Heart left ventricle (tissue), 16 donors: ENCODE measurements at regions not wholly inside any gene's neighbourhood (a gene's known extent, or its start where the extent isn't known, plus 50 kb on each side); places are given as distances from the start of the nearest gene placed in this dataset.

Experiments
- ATAC-seq, 4 donors: fragments of 200-7000 bp; cut with Tn5 transposase; one replicate each; pipeline ENCODE4 v1.9.1; 2020 to 2022; ENCODE audit warnings: moderate library complexity in 4 of 4, mild to moderate bottlenecking in 3 of 4, moderate number of reproducible peaks in 1 of 4
- DNase-seq, 5 donors: peaks; one replicate each; pipeline ENCODE4 v3.0.0-alpha.2; 2020
- H3K27ac ChIP-seq, 12 donors: fragments of 200-600 bp; sonication (generic) in 4 of 12; one replicate each; pipeline versions ENCODE4 v1.5.0 to v1.8.0; 2016 to 2022; ENCODE audit warnings: mild to moderate bottlenecking in 2 of 12
- H3K27me3 ChIP-seq, 9 donors: fragments of 200-600 bp; sonication (generic) in 2 of 9; one replicate each; pipeline versions ENCODE4 v1.5.1 to v1.8.0; 2016 to 2022; ENCODE audit warnings: mild to moderate bottlenecking in 3 of 9
- H3K36me3 ChIP-seq, 9 donors: fragments of 200-600 bp; sonication (generic) in 2 of 9; one replicate each; pipeline versions ENCODE4 v1.5.0 to v1.8.0; 2018 to 2022; ENCODE audit warnings: mild to moderate bottlenecking in 2 of 9
- H3K4me1 ChIP-seq, 12 donors: fragments of 200-600 bp; sonication (generic) in 4 of 12; one replicate each; pipeline versions ENCODE4 v1.5.0 to v1.8.0; 2016 to 2022; ENCODE audit warnings: mild to moderate bottlenecking in 3 of 12
- H3K4me3 ChIP-seq, 12 donors: fragments of 200-600 bp; sonication (generic) in 4 of 12; one replicate each; pipeline versions ENCODE4 v1.5.0 to v1.8.0; 2017 to 2022; ENCODE audit warnings: mild to moderate bottlenecking in 9 of 12, moderate library complexity in 4 of 12
- H3K9me3 ChIP-seq, 12 donors: fragments of 200-600 bp; sonication (generic) in 4 of 12; one replicate each; pipeline versions ENCODE4 v1.5.0 to v1.8.0; 2016 to 2022; ENCODE audit warnings: mild to moderate bottlenecking in 1 of 12
- CTCF ChIP-seq, 12 donors: fragments of 200-600 bp; sonication (generic) in 4 of 12; IDR thresholded peaks; one replicate each; pipeline versions ENCODE4 v1.5.0 to v1.8.0; 2018 to 2022; ENCODE audit warnings: antibody characterized with exemption in 12 of 12, mild to moderate bottlenecking in 5 of 12
- POLR2A ChIP-seq, 2 donors: fragments of 450-650 bp; IDR thresholded peaks; one replicate each; pipeline ENCODE4 v1.6.1; 2017; ENCODE audit warnings: antibody characterized with exemption in 2 of 2, mild to moderate bottlenecking in 2 of 2, moderate library complexity in 2 of 2
- WGBS, 4 donors: extraction: QIAGEN DNeasy Blood & Tissue Kit in 2 of 4; methylation state at CpG; one replicate each; pipeline versions ENCODE4 v1.1.5 to v1.1.7; 2013 to 2018; 5-methylcytosine and 5-hydroxymethylcytosine counted together
- intact Hi-C, 10 donors: fragments of 100-400 bp; cut with DNase I; formaldehyde crosslinking; loops; one replicate each; pipeline versions ENCODE4 v1.11.1 to v1.14.2; 2022
- donor health status: ischemic (EF 13 %, LVEDD 7.1; RV severe dilation, severe dysfunction).
- donor health status: healthy with polysubstance abuse.
- donor health status: DM: no; HTN: yes; CAD: no.
- donor health status: DM: no; HTN: no; CAD: no.
- donor health status: ischemic (EF 25% LVEDD 6.9; RV normal size, moderate dysfunction).
- donor health status: ischemic (EF 25% LVEDD 5.7; RV mildly dilated, moderate dysfunction).
- donor health status: healthy.
- donor health status: DM: yes; HTN: yes; CAD: no.
- donor health status: ischemic (EF 35%, LVEDD 5.7; RV mildly dilated, moderate dysfunction).
- donor health status: nonischemic (EF 11% LVEDD 7.7; RV severe dilation, severe dysfunction).
- donor health status: DM: yes; HTN: yes; CAD: no.
- donor health status: PGD.
- donor health status: ischemic (EF 29% LVEDD 5.4; RV normal size, mild dysfunction).
- donor health status: nonischemic (EF 23%, LVEDD 6.1; RV moderate dilation, normal function).

GRCh38 chr3:10746684-10747083 lies 69.3 kb upstream of the SLC6A11 start:
- 77 to 94% (median 84%) methylated on average over 2 of the region's 2 CpGs for WGBS, 4 donors
- peaks cover 0 to 45% (median 12%) of the 10 kb centered on the region in 9 donors for H3K27me3 ChIP-seq

GRCh38 chr3:10747341-10747740 lies 68.7 kb upstream of the SLC6A11 start:
- WGBS, 4 donors: 72 to 78% (median 75%) methylated on average over 6 of the region's 6 CpGs
- peaks cover 0 to 52% (median 12%) of the 10 kb centered on the region in 9 donors for H3K27me3 ChIP-seq

More at GRCh38 chr3:10746684-10747083, 69.3 kb upstream of the SLC6A11 start:
- intact Hi-C loops: no loop called here
- H3K36me3 ChIP-seq: no peaks in the 10 kb centered on the region
- no peaks in the 10 kb centered on the region for H3K9me3 ChIP-seq
- no peaks in the 10 kb centered on the region for H3K4me1 ChIP-seq
- DNase-seq (no peak), ATAC-seq (no peak)
- no peak overlapping the region for H3K27ac ChIP-seq
- H3K4me3 ChIP-seq: no peak overlapping the region
- TF ChIP-seq CTCF (IDR thresholded peaks at IDR 0.05) (no peak), POLR2A (IDR thresholded peaks at IDR 0.05) (no peak)

GRCh38 chr3:10748040-10748439 lies 68.0 kb upstream of the SLC6A11 start:
- DNase-seq (no peak), ATAC-seq (no peak)
- intact Hi-C loops: no loop called here
- Histone ChIP-seq H3K4me3 (no peak overlapping the region), H3K4me1 (no peaks in the 10 kb centered on the region), H3K9me3 (no peaks in the 10 kb centered on the region), H3K27me3 (peaks cover 0 to 49% (median 8%) of the 10 kb centered on the region in 9 donors), H3K27ac (no peak overlapping the region), H3K36me3 (no peaks in the 10 kb centered on the region)
- WGBS, 4 donors: 54 to 64% (median 62%) methylated on average over 1 of the region's 1 CpG
- TF ChIP-seq POLR2A (IDR thresholded peaks at IDR 0.05): no peak
- no peak for TF ChIP-seq CTCF (IDR thresholded peaks at IDR 0.05)

More at GRCh38 chr3:10747341-10747740, 68.7 kb upstream of the SLC6A11 start:
- H3K4me3 ChIP-seq: no peak overlapping the region
- ATAC-seq (no peak), DNase-seq (no peak)
- H3K4me1 ChIP-seq: no peaks in the 10 kb centered on the region
- TF ChIP-seq CTCF (IDR thresholded peaks at IDR 0.05) (no peak), POLR2A (IDR thresholded peaks at IDR 0.05) (no peak)
- H3K9me3 ChIP-seq: no peaks in the 10 kb centered on the region
- H3K36me3 ChIP-seq: no peaks in the 10 kb centered on the region
- intact Hi-C loops: no loop called here
- no peak overlapping the region for H3K27ac ChIP-seq

GRCh38 chr3:10753964-10754363 lies 62.1 kb upstream of the SLC6A11 start:
- Histone ChIP-seq H3K4me1 (no peaks in the 10 kb centered on the region), H3K27me3 (peaks cover 0 to 36% (median 0%) of the 10 kb centered on the region in 9 donors), H3K36me3 (no peaks in the 10 kb centered on the region), H3K4me3 (no peak overlapping the region), H3K9me3 (no peaks in the 10 kb centered on the region), H3K27ac (no peak overlapping the region)
- peak in 4 of 5 donors; percentile 32 to 62 (median 44) for DNase-seq
- no peak for TF ChIP-seq CTCF (IDR thresholded peaks at IDR 0.05)
- TF ChIP-seq POLR2A (IDR thresholded peaks at IDR 0.05): no peak
- peak in 3 of 4 donors; percentile 57 to 67 (median 61) for ATAC-seq
- intact Hi-C loops: loop anchor here in 4 of 10 donors (10.0 kb wide), 4 partner anchors 131 to 581 kb away; no protein-coding TSS in a partner anchor
- WGBS, 4 donors: 12 to 17% (median 14%) methylated on average over 6 of the region's 6 CpGs
